GM18907 (cell line): ENCODE measurements at regions not wholly inside any gene's neighbourhood (a gene's known extent, or its start where the extent isn't known, plus 50 kb on each side); places are given as distances from the start of the nearest gene placed in this dataset.

Source experiments
- ATAC-seq: cut with Tn5 transposase; IDR thresholded peaks from one replicate; pipeline ENCODE4 v1.9.1; 2021; ENCODE audit warnings: mild to moderate bottlenecking, moderate library complexity; ENCODE audit not compliant: unreplicated experiment

DNA sequence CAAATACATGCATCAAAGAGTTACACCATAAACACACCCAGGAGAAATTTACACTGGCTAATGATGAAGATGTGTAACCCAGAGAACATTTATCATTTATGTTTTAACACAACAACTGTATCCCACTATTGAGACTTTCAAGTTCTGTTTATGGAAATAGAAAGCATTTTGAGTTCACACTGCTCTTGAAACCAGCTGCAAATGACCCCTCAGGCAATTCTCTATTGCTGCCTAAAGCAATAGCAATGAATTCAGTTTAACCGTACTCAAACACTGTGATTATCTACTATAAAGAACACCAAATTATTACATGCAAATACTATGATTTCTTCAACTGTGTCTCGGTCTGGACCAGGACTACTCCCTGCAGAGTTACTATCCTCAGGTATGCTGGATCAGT, 452.7 kb upstream of the NRXN1 start:
- no peak for ATAC-seq

DNA sequence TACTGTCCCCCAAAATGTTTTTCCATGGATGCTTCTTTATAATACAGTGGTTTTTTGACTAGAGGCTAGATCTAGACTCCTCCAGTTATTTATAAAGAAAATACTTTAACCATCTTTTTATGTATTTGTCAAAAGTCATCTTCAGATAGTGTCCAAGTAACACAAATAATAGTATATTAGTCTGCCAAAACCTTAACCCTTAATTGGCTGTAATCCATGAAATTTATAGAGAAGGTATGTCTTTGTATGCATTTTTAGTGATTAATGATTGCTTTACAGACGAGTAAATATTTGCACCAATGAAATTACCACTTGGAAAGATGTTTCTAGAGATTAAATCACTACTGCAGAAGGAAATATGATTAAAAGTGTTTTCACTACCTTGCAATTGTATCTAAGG, 451.8 kb upstream of the NRXN1 start:
- no peak for ATAC-seq

DNA sequence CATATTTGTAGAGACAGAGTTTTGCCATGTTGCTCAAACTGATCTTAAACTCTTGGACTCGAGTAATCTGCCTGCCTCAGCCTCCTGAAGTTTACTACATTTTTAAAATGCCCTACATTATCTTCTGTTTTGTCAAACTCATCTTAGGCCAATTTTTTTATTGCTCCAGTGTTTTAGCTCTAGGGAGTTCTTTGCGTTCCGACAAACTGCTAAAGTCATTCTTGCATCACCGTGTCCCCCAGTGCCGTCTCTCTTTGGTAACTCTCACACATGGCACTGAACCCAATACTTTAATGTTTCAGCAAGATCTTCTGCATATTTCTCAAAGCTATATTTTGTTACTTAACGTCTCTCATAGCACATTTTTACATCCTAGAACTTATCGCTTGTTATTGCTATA, 440.9 kb upstream of the NRXN1 start:
- no peak for ATAC-seq

DNA sequence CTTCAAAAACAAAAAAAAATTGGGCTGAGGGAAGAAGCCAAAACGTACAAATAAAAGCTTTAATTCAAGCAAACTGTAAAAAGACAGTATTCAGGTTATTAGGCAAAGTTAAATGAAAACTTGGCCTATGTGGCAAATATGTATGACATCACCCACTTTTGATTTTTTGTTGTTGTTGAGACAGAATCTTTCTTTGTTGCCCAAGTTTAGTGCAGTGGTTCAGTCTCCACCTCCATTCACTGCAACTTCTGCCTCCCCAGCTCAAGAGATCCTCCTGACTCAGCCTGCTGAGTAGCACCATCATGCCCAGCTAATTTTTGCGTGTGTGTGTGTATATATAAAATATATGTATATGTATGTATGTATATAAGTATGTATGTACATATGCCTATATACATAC, 440.4 kb upstream of the NRXN1 start:
- ATAC-seq: no peak

DNA sequence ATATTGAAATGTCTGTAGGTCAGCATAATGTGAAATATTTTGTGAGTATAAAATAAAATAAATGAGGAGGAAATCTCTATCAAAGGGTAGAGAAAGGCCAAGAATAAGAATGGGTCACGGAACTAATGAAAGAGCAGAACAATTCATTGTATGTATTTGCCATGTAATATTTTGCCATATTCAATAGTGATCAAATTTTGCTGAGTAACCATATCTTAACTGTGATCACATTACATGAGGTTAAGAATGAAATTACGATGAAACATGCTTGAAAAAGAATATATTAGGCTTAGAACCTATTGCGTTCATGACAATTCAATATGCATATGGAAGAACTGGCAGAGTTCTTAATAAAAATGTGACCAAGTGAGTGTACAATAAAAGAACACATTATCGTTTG, 437.2 kb upstream of the NRXN1 start:
- no peak for ATAC-seq

DNA sequence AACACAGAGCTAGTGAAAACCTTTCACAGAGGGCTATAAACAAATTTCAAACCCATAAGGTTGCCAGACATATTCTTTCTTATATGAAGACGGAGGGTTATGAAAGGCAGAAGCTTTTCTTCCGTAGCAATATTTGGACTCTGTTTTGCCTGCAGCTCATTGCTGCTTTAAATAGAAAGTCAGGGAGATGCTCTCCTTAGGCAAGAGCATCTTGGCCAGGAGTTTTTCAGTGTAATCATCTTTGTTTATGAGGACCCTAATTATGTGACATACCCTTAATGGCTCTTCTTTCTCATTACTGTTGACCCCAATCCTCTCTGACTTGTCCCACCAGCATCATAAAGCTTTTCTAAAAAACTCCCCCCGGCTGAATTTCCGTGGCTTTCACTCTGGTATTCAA, 433.4 kb upstream of the NRXN1 start:
- ATAC-seq: no peak

DNA sequence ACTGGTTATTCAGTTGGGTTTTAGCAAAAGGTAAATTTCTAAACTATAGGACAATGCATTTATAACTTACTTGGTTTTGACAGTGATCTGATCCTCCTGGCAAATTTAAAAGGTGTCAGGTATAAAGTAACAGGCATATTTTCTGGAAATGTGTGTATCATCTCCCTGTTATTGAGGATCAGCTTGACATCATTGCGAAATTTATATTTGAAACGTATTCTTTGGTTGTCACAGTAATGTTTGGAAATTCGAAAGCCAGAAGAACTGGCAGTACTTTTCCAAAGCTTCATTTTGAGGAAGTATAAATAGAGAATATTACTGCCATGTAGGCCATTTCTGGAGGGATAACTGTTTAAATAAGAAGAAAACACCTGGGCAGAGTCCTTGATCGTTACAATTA, 422.2 kb upstream of the NRXN1 start:
- no peak for ATAC-seq

DNA sequence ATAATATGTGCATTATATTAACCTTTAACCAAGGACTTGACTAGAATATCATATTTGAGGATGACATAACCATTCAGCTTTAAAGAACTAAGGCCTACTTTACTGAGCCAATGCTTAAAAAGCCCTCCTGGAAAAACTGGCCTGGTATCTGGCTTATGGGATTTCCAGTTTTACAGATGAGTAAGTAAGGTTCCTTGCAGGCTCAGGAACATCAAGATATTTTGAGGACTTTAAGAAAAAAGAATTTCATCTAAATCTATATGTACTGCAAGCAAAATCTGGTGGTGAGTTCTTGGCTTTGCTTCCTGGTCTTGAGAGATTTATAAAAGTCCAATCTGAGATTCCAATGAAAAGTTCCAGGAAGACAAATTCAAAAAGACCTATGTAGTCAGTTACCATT, 417.0 kb upstream of the NRXN1 start:
- no peak for ATAC-seq

DNA sequence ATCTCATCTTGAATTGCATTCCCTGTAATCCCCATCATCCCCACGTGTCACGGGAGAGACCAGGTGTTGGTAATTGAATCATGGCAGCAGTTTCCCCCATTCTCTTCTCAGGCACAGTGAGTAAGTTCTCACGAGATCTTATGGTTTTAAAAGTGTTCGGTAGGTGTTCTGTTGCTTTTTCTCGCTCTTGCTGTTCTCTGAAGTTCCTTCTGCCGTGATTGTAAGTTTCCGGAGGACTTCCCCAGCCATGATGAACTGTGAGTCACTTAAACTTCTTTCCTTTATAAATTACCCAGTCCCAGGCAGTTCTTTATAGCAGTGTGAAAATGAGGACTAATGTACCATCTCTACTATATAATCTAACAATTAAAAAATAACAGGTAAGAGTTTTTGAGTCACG, 409.9 kb upstream of the NRXN1 start:
- no peak for ATAC-seq

DNA sequence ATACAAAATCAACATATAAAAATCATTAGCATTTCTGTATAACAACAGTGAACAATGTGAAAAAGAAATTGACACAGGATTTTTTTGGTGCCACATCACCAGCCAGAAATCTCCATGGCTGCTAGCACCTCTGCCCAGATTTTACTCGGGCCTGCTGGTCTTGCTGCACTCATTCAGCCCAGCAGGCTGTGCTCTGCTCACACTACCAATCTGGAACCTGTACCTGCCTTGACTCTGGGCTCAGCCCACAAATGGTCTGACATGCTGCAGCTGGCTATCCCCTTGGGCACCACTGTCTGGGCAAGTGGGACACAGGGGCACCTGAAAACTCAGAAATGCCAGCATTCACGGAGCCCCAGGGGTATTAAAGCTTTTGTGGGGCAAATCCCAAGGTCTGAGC, 392.5 kb upstream of the NRXN1 start:
- ATAC-seq: no peak

DNA sequence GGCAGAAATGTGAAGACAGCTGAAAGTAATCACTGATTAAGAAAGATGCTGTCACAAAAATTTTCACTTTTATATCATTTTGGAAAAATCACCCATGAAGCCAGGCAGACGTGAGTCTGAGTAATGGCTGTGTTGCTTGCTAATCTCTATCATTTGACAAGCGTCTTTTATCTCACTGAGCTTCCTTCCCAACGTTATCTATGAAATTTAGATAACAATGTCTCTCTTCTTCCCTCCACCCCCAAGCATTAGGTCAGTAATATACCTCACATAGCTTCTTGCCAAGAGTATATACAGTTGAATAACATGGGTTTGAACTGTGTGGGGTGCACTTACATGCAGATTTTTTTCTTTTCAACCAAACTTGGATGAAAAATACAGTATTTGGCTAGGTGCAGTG, 388.6 kb upstream of the NRXN1 start:
- ATAC-seq: no peak

DNA sequence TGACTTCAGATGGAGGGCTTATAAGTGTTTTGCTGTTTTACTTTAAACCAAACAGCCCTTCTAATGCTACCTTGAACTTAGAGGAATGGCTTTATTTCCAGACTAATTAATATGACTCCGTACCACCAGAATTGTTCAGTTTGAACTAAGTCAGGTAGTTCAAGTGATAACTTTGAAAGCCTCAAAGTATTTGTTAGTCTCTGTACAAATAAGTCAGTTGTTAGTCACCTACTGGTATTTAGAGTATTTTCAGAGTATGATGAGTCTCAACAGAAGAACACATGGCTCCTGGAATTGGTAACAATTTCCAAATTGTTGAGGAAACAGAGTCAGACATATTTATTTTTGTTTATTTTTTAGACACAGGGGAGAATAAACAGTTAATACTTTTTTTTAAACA, 381.8 kb upstream of the NRXN1 start:
- ATAC-seq: no peak

DNA sequence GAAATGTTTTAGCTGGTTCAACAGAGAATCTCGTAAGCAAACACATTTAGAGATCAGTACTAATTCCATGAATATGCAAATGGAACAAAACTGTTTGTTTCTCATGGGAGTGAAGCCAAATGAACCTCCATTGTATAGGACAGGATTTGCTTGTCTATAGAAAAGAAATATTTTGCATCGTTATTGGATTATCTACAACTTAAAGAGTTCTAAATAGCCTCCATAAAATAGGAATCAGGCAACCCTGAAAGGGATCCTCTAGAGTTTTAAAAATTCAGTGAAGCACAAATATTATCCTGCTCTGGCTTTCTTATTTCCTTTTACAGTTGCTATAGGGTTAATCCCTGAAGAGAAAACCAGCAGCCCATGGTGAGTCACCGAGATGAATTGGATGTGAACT, 378.4 kb upstream of the NRXN1 start:
- ATAC-seq: no peak

DNA sequence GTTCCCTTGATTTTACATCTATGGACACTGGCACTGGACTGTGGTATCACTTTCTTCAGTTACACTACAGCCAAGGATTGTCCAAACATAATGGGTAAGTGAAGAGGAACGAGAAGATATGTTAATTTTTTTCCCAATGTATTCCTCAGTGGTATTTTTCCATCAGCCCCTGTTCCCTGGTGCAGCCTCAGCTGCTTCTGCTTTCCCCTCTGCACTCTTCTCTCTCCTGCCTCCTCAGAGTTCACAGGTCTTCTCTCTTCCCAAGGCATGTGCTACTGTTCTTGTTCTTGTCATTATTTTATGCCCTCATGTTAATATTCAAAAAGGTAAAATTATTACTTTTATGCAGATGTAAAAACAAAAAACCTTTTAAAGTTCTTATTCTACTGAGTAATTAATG, 378.0 kb upstream of the NRXN1 start:
- ATAC-seq: no peak

DNA sequence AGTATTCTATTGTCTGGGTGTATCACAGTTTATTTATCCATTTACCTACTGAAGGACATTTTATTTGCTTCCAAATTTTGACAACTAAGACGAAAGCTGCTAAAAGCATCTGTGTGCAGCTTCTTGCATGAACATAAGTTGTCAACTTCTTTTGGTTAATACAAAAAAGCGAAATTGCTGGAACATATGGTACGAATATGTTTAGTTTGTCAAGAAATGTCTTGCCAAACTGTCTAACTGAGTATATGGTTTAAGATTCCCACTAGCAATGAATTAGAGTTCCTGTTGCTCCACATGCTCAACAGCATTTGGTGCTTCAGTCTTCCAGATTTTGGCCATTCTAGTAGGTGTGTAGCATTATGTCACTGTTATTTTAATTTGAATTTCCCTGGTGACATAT, 372.3 kb upstream of the NRXN1 start:
- ATAC-seq: no peak

DNA sequence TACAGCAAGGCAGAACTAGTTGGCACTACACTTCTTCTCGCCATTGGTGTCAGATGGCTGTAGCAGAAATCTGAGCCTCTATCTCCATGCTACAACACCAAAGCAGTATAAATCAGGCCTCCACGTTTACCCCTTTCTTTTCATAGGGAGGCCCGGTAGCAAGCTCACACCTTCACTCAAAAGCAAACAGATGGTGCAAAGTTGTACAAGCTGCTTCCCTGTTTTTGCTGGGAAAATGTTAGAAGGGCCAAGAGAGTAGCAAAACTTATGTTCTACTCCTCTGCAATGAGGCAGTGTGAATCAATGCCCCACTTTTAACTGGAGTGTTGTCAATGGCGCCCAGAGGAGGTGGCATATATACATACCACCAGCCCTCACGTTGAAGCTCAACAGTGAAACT, 369.6 kb upstream of the NRXN1 start:
- no peak for ATAC-seq

DNA sequence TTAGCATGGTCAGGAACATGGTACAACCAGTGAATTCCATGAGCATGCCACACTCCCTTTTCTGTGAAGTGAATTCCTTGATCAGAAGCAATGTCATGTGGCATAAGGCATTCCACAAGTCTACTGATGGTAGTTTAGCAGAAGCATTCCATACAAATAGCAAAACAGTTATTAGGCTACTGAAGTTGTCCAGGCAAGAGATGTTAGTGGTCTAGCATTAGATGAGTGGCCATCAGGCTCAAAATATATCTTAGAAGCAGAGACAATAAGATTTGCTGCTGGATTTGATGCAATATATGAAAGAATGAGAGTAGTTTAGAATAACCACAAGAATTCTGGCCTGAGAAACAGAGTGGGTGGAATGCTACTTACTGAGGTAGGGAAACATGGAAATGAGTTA, 355.3 kb upstream of the NRXN1 start:
- no peak for ATAC-seq

DNA sequence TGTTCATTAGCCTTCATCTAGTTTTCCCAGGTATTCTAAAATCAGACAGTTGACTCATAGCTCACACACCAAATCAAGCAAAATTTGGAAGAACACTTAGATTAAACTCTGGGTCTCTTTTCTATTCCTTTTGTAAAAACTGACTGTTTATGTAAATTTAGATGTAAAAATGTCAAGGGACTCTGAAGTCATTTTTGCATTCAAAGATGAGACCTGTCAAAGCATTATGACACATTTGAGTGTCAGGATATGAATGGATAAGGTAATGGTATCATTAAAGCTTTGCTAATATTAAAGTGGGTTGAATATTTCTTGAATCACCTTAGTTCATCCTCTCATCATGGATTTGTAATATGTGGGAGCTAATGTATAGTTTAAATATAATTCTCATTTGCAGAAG, 348.1 kb upstream of the NRXN1 start:
- ATAC-seq: no peak

DNA sequence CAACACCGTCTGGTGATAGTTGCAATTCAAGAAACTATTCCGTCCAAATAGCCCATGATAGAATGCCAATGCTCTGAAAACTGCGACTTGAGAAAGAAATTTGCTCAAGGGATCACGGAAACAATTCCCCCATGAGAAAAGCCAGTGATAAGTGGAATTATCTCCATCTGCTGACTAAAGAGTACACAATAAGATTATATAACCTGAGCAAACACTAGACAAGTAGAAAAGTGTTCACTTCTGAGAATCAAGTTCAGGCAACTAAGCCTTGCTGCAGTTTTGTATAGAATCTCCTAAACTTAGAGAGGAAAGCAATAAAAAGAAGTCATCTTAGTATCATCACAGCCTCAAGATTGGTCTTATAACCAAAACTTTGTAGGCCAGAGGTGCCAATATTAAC, 336.3 kb upstream of the NRXN1 start:
- ATAC-seq: no peak

DNA sequence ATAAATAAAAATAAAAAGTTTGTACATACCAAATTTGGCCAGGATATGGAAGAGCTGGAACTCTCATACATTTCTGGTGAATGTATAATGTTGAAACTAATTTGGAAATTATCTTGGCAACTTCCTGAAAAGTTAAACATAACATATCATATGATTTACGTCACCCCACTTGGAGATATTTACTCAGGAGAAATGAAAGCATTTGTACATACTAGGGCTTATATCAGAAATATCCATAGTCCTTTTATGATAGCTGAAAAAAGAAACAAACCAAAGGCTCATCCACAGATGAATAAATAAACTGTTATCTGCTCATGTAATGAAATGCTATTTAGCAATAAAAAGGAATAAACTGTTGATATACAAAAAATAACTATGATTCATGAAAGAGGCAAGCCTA, 318.2 kb upstream of the NRXN1 start:
- ATAC-seq: no peak

DNA sequence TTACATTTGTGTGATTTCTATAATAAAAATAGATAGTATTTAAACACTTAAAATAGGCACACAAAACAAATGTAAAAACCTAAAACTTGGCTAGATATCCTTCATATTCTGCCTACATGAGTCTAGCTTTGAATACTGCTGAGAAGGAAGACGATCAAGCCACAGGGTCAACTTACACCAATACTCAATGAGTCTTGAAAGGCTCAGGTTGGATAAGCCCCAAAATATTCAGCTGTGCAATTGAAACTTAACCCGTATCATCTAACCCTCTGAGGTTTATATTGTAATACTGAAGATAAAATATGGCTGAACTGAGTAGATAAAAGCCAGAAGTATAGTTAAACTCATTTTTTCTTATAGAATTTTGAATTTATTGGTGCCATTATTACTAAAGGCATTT, 313.0 kb upstream of the NRXN1 start:
- no peak for ATAC-seq

DNA sequence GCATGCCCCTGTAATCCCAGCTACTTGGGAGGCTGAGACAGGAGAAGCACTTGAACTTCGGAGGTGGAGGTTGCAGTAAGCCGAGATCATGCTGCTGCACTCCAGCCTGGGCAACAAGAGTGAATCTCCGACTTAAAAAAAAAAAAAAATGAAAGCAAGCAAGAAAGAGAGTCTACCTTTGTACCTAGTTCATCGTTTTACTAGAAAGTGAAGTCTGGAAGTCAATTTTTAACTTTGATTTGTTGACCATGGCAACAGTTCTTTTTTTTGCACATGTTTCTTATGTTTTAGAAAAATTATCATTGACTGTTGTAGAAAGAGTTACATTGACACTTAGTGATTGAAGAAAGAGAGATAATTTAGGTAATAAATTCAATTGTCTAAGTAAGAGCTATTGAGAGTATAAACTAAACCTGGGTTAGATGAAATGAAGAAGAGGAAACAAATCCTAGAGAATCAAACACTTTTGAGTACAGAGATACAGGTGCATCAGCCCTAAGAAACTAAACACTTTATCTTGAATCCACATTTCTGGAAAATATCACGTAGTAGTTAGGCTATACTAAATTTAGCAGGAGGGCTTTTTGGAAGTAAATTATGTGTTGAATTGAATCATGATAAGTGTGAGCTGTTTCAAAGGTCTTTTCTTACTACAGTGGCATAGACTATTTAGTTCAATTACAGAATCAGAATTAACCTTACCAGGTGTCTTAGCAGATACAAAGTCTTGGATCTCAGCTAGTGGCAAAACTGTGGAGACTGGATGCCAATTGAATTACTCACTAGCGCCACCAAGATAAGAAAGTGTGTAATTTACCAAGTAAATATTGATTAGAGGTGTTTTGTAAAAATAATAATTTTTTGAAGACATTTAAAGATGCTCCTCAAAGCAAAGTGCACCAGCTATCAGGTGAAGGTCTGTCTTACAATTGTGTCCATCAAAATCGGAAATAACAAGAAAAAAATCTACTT, 303.4 kb upstream of the NRXN1 start:
- ATAC-seq: no peak

DNA sequence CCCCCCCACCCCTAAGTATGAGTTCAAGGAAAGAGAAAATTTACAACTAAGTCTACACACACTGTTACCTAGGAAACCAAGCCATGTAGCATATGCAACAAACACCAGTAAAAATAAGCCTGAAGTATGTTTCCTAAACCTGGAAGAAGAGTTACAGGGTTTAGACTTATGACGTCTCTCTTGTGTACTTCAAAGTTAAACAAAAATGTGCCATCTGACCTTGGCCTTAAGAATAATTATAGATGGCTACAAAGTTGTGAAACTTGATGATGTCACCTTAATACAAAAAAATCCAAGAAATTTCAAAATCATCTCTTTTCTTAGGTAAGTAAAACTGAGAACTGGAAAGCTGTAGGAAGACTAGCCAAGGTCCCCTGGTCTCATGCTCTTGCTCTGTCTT, 297.6 kb upstream of the NRXN1 start:
- ATAC-seq: no peak
